ENCODE measurements at regions not wholly inside any gene's neighbourhood (a gene's known extent, or its start where the extent isn't known, plus 50 kb on each side); places are given as distances from the start of the nearest gene placed in this dataset.

GRCh38 chr6:21859193-21859735, 265.7 kb downstream of the SOX4 start:
- H3K27ac ChIP-seq (ENCODE audit: insufficient read depth in 1 of 2, low read depth in 1 of 2, low read length in 2 of 2, poor library complexity in 1 of 2, severe bottlenecking in 2 of 2), result no peak overlapping the region
- H3K27me3 ChIP-seq (replicated peaks in 2 of 5; ENCODE audit: control insufficient read depth in 4 of 5, insufficient read depth in 5 of 5, low read length in 4 of 5), result no peaks in the 10 kb centered on the region
- peaks cover 0 to 13% (median 6%) of the 10 kb centered on the region in 4 experiments for H3K4me1 ChIP-seq (ENCODE audit: control extremely low read depth in 1 of 4, control insufficient read depth in 4 of 4, insufficient read depth in 4 of 4, low read length in 3 of 4)
- no peak for DNase-seq
- no peak overlapping the region for H3K4me3 ChIP-seq (ENCODE audit: control insufficient read depth in 1 of 7, extremely low read depth in 1 of 7, insufficient read depth in 4 of 7, low read depth in 2 of 7, low read length in 6 of 7)
- POLR2A ChIA-PET, result no interaction called here
- peaks cover 0 to 18% (median 3%) of the 10 kb centered on the region in 4 experiments for H3K36me3 ChIP-seq (ENCODE audit: control insufficient read depth in 4 of 4, insufficient read depth in 4 of 4, low read length in 3 of 4)
- CTCF ChIA-PET, result no interaction called here
- no peaks in the 10 kb centered on the region for H3K9me3 ChIP-seq (ENCODE audit: control extremely low read depth in 1 of 5, control insufficient read depth in 4 of 5, insufficient read depth in 2 of 5, low read depth in 1 of 5, low read length in 4 of 5)
- 100% methylated on average over 5 of the region's 6 CpGs for WGBS (ENCODE audit: insufficient coverage)

- Histone ChIP-seq H3K36me3 (ENCODE audit: control insufficient read depth in 4 of 4, insufficient read depth in 4 of 4, low read length in 3 of 4) (peaks cover 0 to 14% (median 4%) of the 10 kb centered on the region in 4 experiments), H3K27ac (ENCODE audit: insufficient read depth in 1 of 2, low read depth in 1 of 2, low read length in 2 of 2, poor library complexity in 1 of 2, severe bottlenecking in 2 of 2) (no peak overlapping the region), H3K27me3 (replicated peaks in 2 of 5; ENCODE audit: control insufficient read depth in 4 of 5, insufficient read depth in 5 of 5, low read length in 4 of 5) (no peaks in the 10 kb centered on the region), H3K4me1 (ENCODE audit: control extremely low read depth in 1 of 4, control insufficient read depth in 4 of 4, insufficient read depth in 4 of 4, low read length in 3 of 4) (no peaks in the 10 kb centered on the region), H3K4me3 (ENCODE audit: control insufficient read depth in 1 of 7, extremely low read depth in 1 of 7, insufficient read depth in 4 of 7, low read depth in 2 of 7, low read length in 6 of 7) (no peak overlapping the region), H3K9me3 (ENCODE audit: control extremely low read depth in 1 of 5, control insufficient read depth in 4 of 5, insufficient read depth in 2 of 5, low read depth in 1 of 5, low read length in 4 of 5) (no peaks in the 10 kb centered on the region)
- ChIA-PET CTCF (interaction anchor here (1.8 kb wide), 1 partner anchor 8 kb away, joined by 5 read pairs; no protein-coding TSS in a partner anchor), POLR2A (no interaction called here)
- no peak for DNase-seq
- 100% methylated on average over 6 of the region's 8 CpGs for WGBS (ENCODE audit: insufficient coverage)
Measured at GRCh38 chr6:21861942-21862341, 268.4 kb downstream of the SOX4 start.

- POLR2A ChIA-PET, result no interaction called here
- Histone ChIP-seq H3K4me1 (ENCODE audit: control extremely low read depth in 1 of 4, control insufficient read depth in 4 of 4, insufficient read depth in 4 of 4, low read length in 3 of 4) (no peaks in the 10 kb centered on the region), H3K27ac (ENCODE audit: insufficient read depth in 1 of 2, low read depth in 1 of 2, low read length in 2 of 2, poor library complexity in 1 of 2, severe bottlenecking in 2 of 2) (no peak overlapping the region), H3K9me3 (ENCODE audit: control extremely low read depth in 1 of 5, control insufficient read depth in 4 of 5, insufficient read depth in 2 of 5, low read depth in 1 of 5, low read length in 4 of 5) (no peaks in the 10 kb centered on the region), H3K36me3 (ENCODE audit: control insufficient read depth in 4 of 4, insufficient read depth in 4 of 4, low read length in 3 of 4) (peaks cover 0 to 7% (median 2%) of the 10 kb centered on the region in 4 experiments), H3K4me3 (ENCODE audit: control insufficient read depth in 1 of 7, extremely low read depth in 1 of 7, insufficient read depth in 4 of 7, low read depth in 2 of 7, low read length in 6 of 7) (no peak overlapping the region), H3K27me3 (replicated peaks in 2 of 5; ENCODE audit: control insufficient read depth in 4 of 5, insufficient read depth in 5 of 5, low read length in 4 of 5) (no peaks in the 10 kb centered on the region)
- no peak for DNase-seq
- whole genome bisulfite sequencing (ENCODE audit: insufficient coverage), result no CpG with 5 or more reads among the region's 2 CpGs
- CTCF ChIA-PET, result interaction anchor here (0.6 kb wide), 1 partner anchor 1153 kb away, joined by 3 read pairs; no protein-coding TSS in a partner anchor
Measured at GRCh38 chr6:21864206-21864605, 270.7 kb downstream of the SOX4 start.

- no peak overlapping the region for H3K4me3 ChIP-seq (ENCODE audit: control insufficient read depth in 1 of 7, extremely low read depth in 1 of 7, insufficient read depth in 4 of 7, low read depth in 2 of 7, low read length in 6 of 7)
- peaks cover 0 to 5% (median 0%) of the 10 kb centered on the region in 4 experiments for H3K36me3 ChIP-seq (ENCODE audit: control insufficient read depth in 4 of 4, insufficient read depth in 4 of 4, low read length in 3 of 4)
- ChIA-PET CTCF (interaction anchor here (1.2 to 1.5 kb wide), 2 partner anchors 9 to 11 kb away, joined by 3 read pairs; no protein-coding TSS in a partner anchor), POLR2A (no interaction called here)
- no peaks in the 10 kb centered on the region for H3K27me3 ChIP-seq (replicated peaks in 2 of 5; ENCODE audit: control insufficient read depth in 4 of 5, insufficient read depth in 5 of 5, low read length in 4 of 5)
- no peak for DNase-seq
- no peaks in the 10 kb centered on the region for H3K9me3 ChIP-seq (ENCODE audit: control extremely low read depth in 1 of 5, control insufficient read depth in 4 of 5, insufficient read depth in 2 of 5, low read depth in 1 of 5, low read length in 4 of 5)
- 100% methylated on average over 1 of the region's 2 CpGs for WGBS (ENCODE audit: insufficient coverage)
- H3K27ac ChIP-seq (ENCODE audit: insufficient read depth in 1 of 2, low read depth in 1 of 2, low read length in 2 of 2, poor library complexity in 1 of 2, severe bottlenecking in 2 of 2), result no peak overlapping the region
- H3K4me1 ChIP-seq (ENCODE audit: control extremely low read depth in 1 of 4, control insufficient read depth in 4 of 4, insufficient read depth in 4 of 4, low read length in 3 of 4), result peaks cover 0 to 4% (median 1%) of the 10 kb centered on the region in 4 experiments
Measured at GRCh38 chr6:21868226-21868625, 274.7 kb downstream of the SOX4 start.

GRCh38 chr6:21869085-21869771, 275.7 kb downstream of the SOX4 start:
- 95% methylated on average over 3 of the region's 8 CpGs for WGBS (ENCODE audit: insufficient coverage)
- no peak overlapping the region for H3K4me3 ChIP-seq (ENCODE audit: control insufficient read depth in 1 of 7, extremely low read depth in 1 of 7, insufficient read depth in 4 of 7, low read depth in 2 of 7, low read length in 6 of 7)
- DNase-seq, result no peak
- no peaks in the 10 kb centered on the region for H3K9me3 ChIP-seq (ENCODE audit: control extremely low read depth in 1 of 5, control insufficient read depth in 4 of 5, insufficient read depth in 2 of 5, low read depth in 1 of 5, low read length in 4 of 5)
- ChIA-PET POLR2A (no interaction called here), CTCF (interaction anchor here (1.5 kb wide), 1 partner anchor 12 kb away, joined by 3 read pairs; no protein-coding TSS in a partner anchor)
- H3K36me3 ChIP-seq (ENCODE audit: control insufficient read depth in 4 of 4, insufficient read depth in 4 of 4, low read length in 3 of 4), result peaks cover 0 to 11% (median 3%) of the 10 kb centered on the region in 4 experiments
- H3K4me1 ChIP-seq (ENCODE audit: control extremely low read depth in 1 of 4, control insufficient read depth in 4 of 4, insufficient read depth in 4 of 4, low read length in 3 of 4), result peaks cover 0 to 4% (median 1%) of the 10 kb centered on the region in 4 experiments
- H3K27ac ChIP-seq (ENCODE audit: insufficient read depth in 1 of 2, low read depth in 1 of 2, low read length in 2 of 2, poor library complexity in 1 of 2, severe bottlenecking in 2 of 2), result no peak overlapping the region
- H3K27me3 ChIP-seq (replicated peaks in 2 of 5; ENCODE audit: control insufficient read depth in 4 of 5, insufficient read depth in 5 of 5, low read length in 4 of 5), result no peaks in the 10 kb centered on the region

GRCh38 chr6:21870076-21870730, 276.7 kb downstream of the SOX4 start:
- POLR2A ChIA-PET, result no interaction called here
- peaks cover 0 to 3% (median 0%) of the 10 kb centered on the region in 5 experiments for H3K9me3 ChIP-seq (ENCODE audit: control extremely low read depth in 1 of 5, control insufficient read depth in 4 of 5, insufficient read depth in 2 of 5, low read depth in 1 of 5, low read length in 4 of 5)
- H3K27me3 ChIP-seq (replicated peaks in 2 of 5; ENCODE audit: control insufficient read depth in 4 of 5, insufficient read depth in 5 of 5, low read length in 4 of 5), result no peaks in the 10 kb centered on the region
- peaks cover 0 to 14% (median 7%) of the 10 kb centered on the region in 4 experiments for H3K36me3 ChIP-seq (ENCODE audit: control insufficient read depth in 4 of 4, insufficient read depth in 4 of 4, low read length in 3 of 4)
- WGBS (ENCODE audit: insufficient coverage), result 83% methylated on average over 4 of the region's 5 CpGs
- no peak overlapping the region for H3K4me3 ChIP-seq (ENCODE audit: control insufficient read depth in 1 of 7, extremely low read depth in 1 of 7, insufficient read depth in 4 of 7, low read depth in 2 of 7, low read length in 6 of 7)
- H3K4me1 ChIP-seq (ENCODE audit: control extremely low read depth in 1 of 4, control insufficient read depth in 4 of 4, insufficient read depth in 4 of 4, low read length in 3 of 4), result peaks cover 0 to 4% (median 1%) of the 10 kb centered on the region in 4 experiments
- no peak for DNase-seq
- CTCF ChIA-PET, result no interaction called here
- no peak overlapping the region for H3K27ac ChIP-seq (ENCODE audit: insufficient read depth in 1 of 2, low read depth in 1 of 2, low read length in 2 of 2, poor library complexity in 1 of 2, severe bottlenecking in 2 of 2)

GRCh38 chr6:21871831-21872230, 278.3 kb downstream of the SOX4 start:
- peaks cover 0 to 14% (median 7%) of the 10 kb centered on the region in 4 experiments for H3K36me3 ChIP-seq (ENCODE audit: control insufficient read depth in 4 of 4, insufficient read depth in 4 of 4, low read length in 3 of 4)
- 97% methylated on average over 4 of the region's 5 CpGs for WGBS (ENCODE audit: insufficient coverage)
- peaks cover 0 to 3% (median 0%) of the 10 kb centered on the region in 5 experiments for H3K9me3 ChIP-seq (ENCODE audit: control extremely low read depth in 1 of 5, control insufficient read depth in 4 of 5, insufficient read depth in 2 of 5, low read depth in 1 of 5, low read length in 4 of 5)
- ChIA-PET CTCF (no interaction called here), POLR2A (no interaction called here)
- H3K27ac ChIP-seq (ENCODE audit: insufficient read depth in 1 of 2, low read depth in 1 of 2, low read length in 2 of 2, poor library complexity in 1 of 2, severe bottlenecking in 2 of 2), result no peak overlapping the region
- no peaks in the 10 kb centered on the region for H3K27me3 ChIP-seq (replicated peaks in 2 of 5; ENCODE audit: control insufficient read depth in 4 of 5, insufficient read depth in 5 of 5, low read length in 4 of 5)
- no peak overlapping the region for H3K4me3 ChIP-seq (ENCODE audit: control insufficient read depth in 1 of 7, extremely low read depth in 1 of 7, insufficient read depth in 4 of 7, low read depth in 2 of 7, low read length in 6 of 7)
- H3K4me1 ChIP-seq (ENCODE audit: control extremely low read depth in 1 of 4, control insufficient read depth in 4 of 4, insufficient read depth in 4 of 4, low read length in 3 of 4), result peaks cover 0 to 4% (median 1%) of the 10 kb centered on the region in 4 experiments
- DNase-seq, result no peak
